HUES48 (cell line): ENCODE measurements at regions not wholly inside any gene's neighbourhood (a gene's known extent, or its start where the extent isn't known, plus 50 kb on each side); places are given as distances from the start of the nearest gene placed in this dataset.
"Not testable (repeated sequence)": the region's sequence is repeated elsewhere in the genome, so short reads cannot be mapped to it uniquely, and the experiment has no call there.

Experiments used
- H3K27ac ChIP-seq: one replicate; pipeline ENCODE4 v1.7.0; 2013; ENCODE audit warnings: low read depth, low read length, inconsistent platforms
- H3K27me3 ChIP-seq: 2 replicates; pipeline ENCODE4 v1.6.1; 2013; ENCODE audit warnings: mild to moderate bottlenecking, low read length; ENCODE audit not compliant: control insufficient read depth, insufficient read depth
- H3K36me3 ChIP-seq: 2 replicates; pipeline ENCODE4 v1.6.1; 2013; ENCODE audit warnings: low read length; ENCODE audit not compliant: control insufficient read depth, insufficient read depth
- H3K4me1 ChIP-seq: 2 replicates; pipeline ENCODE4 v1.6.1; 2013; ENCODE audit warnings: mild to moderate bottlenecking, low read length; ENCODE audit not compliant: control insufficient read depth, insufficient read depth
- H3K4me3 ChIP-seq: 2 replicates; pipeline ENCODE4 v1.5.1; 2013; ENCODE audit warnings: mild to moderate bottlenecking, low read depth, low read length
- H3K9ac ChIP-seq: 2 replicates; pipeline ENCODE4 v1.6.1; 2013; ENCODE audit warnings: mild to moderate bottlenecking, low read depth, low read length, moderate library complexity
- H3K9me3 ChIP-seq: 2 replicates; pipeline ENCODE4 v1.6.1; 2013; ENCODE audit warnings: low read length; ENCODE audit not compliant: control insufficient read depth, insufficient read depth

GRCh38 chr4:115454228-115454627 lies 340.8 kb upstream of the NDST4 start:
- no peak overlapping the region for H3K27ac ChIP-seq
- H3K36me3 ChIP-seq: no peaks in the 10 kb centered on the region
- H3K4me1 ChIP-seq: no peaks in the 10 kb centered on the region
- no peak overlapping the region for H3K4me3 ChIP-seq
- no peaks in the 10 kb centered on the region for H3K9me3 ChIP-seq
- H3K27me3 ChIP-seq: no peaks in the 10 kb centered on the region
- no peak overlapping the region for H3K9ac ChIP-seq

GRCh38 chr4:115453416-115453815 lies 340.0 kb upstream of the NDST4 start:
- no peak overlapping the region for H3K9ac ChIP-seq
- H3K36me3 ChIP-seq: no peaks in the 10 kb centered on the region
- no peaks in the 10 kb centered on the region for H3K27me3 ChIP-seq
- H3K9me3 ChIP-seq: no peaks in the 10 kb centered on the region
- H3K4me3 ChIP-seq: no peak overlapping the region
- H3K27ac ChIP-seq: no peak overlapping the region
- no peaks in the 10 kb centered on the region for H3K4me1 ChIP-seq

- not testable (repeated sequence) for H3K27ac ChIP-seq, H3K9me3 ChIP-seq, H3K36me3 ChIP-seq, H3K9ac ChIP-seq, H3K4me1 ChIP-seq, H3K4me3 ChIP-seq, H3K27me3 ChIP-seq
Observed at GRCh38 chr4:115452229-115452628, 338.8 kb upstream of the NDST4 start.

GRCh38 chr4:115437739-115438138 lies 324.3 kb upstream of the NDST4 start:
- H3K36me3 ChIP-seq: no peaks in the 10 kb centered on the region
- no peak overlapping the region for H3K4me3 ChIP-seq
- H3K4me1 ChIP-seq: no peaks in the 10 kb centered on the region
- no peak overlapping the region for H3K9ac ChIP-seq
- H3K27ac ChIP-seq: no peak overlapping the region
- H3K9me3 ChIP-seq: no peaks in the 10 kb centered on the region
- H3K27me3 ChIP-seq: no peaks in the 10 kb centered on the region

GRCh38 chr4:115433491-115433890 lies 320.1 kb upstream of the NDST4 start:
- Histone ChIP-seq H3K9me3 (no peaks in the 10 kb centered on the region), H3K9ac (no peak overlapping the region), H3K4me3 (no peak overlapping the region), H3K36me3 (no peaks in the 10 kb centered on the region), H3K27me3 (no peaks in the 10 kb centered on the region), H3K4me1 (no peaks in the 10 kb centered on the region), H3K27ac (no peak overlapping the region)

GRCh38 chr4:115430024-115430423 lies 316.6 kb upstream of the NDST4 start:
- Histone ChIP-seq H3K27ac (no peak overlapping the region), H3K36me3 (no peaks in the 10 kb centered on the region), H3K4me1 (no peaks in the 10 kb centered on the region), H3K9me3 (no peaks in the 10 kb centered on the region), H3K4me3 (no peak overlapping the region), H3K9ac (no peak overlapping the region), H3K27me3 (no peaks in the 10 kb centered on the region)

- Histone ChIP-seq H3K27ac (no peak overlapping the region), H3K4me1 (no peaks in the 10 kb centered on the region), H3K36me3 (no peaks in the 10 kb centered on the region), H3K4me3 (no peak overlapping the region), H3K9me3 (peaks cover 15% of the 10 kb centered on the region), H3K9ac (no peak overlapping the region), H3K27me3 (no peaks in the 10 kb centered on the region)
Observed at GRCh38 chr4:115428455-115428854, 315.0 kb upstream of the NDST4 start.

- Histone ChIP-seq H3K4me1 (no peaks in the 10 kb centered on the region), H3K9me3 (peaks cover 42% of the 10 kb centered on the region), H3K4me3 (no peak overlapping the region), H3K27me3 (no peaks in the 10 kb centered on the region), H3K9ac (no peak overlapping the region), H3K27ac (no peak overlapping the region), H3K36me3 (no peaks in the 10 kb centered on the region)
Observed at GRCh38 chr4:115424852-115425251, 311.4 kb upstream of the NDST4 start.

GRCh38 chr4:115418635-115419396 lies 305.4 kb upstream of the NDST4 start:
- Histone ChIP-seq H3K9ac (no peak overlapping the region), H3K4me3 (no peak overlapping the region), H3K36me3 (no peaks in the 10 kb centered on the region), H3K27me3 (no peaks in the 10 kb centered on the region), H3K27ac (peak overlapping the region; percentile 46), H3K4me1 (no peaks in the 10 kb centered on the region), H3K9me3 (peaks cover 37% of the 10 kb centered on the region)

GRCh38 chr4:115396034-115396433 lies 282.6 kb upstream of the NDST4 start:
- H3K4me3 ChIP-seq: no peak overlapping the region
- no peaks in the 10 kb centered on the region for H3K4me1 ChIP-seq
- H3K27ac ChIP-seq: no peak overlapping the region
- no peaks in the 10 kb centered on the region for H3K9me3 ChIP-seq
- no peaks in the 10 kb centered on the region for H3K27me3 ChIP-seq
- H3K36me3 ChIP-seq: no peaks in the 10 kb centered on the region
- H3K9ac ChIP-seq: no peak overlapping the region

GRCh38 chr4:115376866-115377265 lies 263.4 kb upstream of the NDST4 start:
- H3K4me1 ChIP-seq: no peaks in the 10 kb centered on the region
- H3K9me3 ChIP-seq: no peaks in the 10 kb centered on the region
- H3K27me3 ChIP-seq: no peaks in the 10 kb centered on the region
- no peaks in the 10 kb centered on the region for H3K36me3 ChIP-seq
- no peak overlapping the region for H3K9ac ChIP-seq
- no peak overlapping the region for H3K27ac ChIP-seq
- no peak overlapping the region for H3K4me3 ChIP-seq
